ES-I3 (cell line): ENCODE measurements at regions not wholly inside any gene's neighbourhood (a gene's known extent, or its start where the extent isn't known, plus 50 kb on each side); places are given as distances from the start of the nearest gene placed in this dataset.
"Not testable (repeated sequence)": the region's sequence is repeated elsewhere in the genome, so short reads cannot be mapped to it uniquely, and the experiment has no call there.

Experiments
- H3K36me3 ChIP-seq: 2 replicates; pipeline ENCODE4 v1.6.1; 2013; ENCODE audit warnings: mild to moderate bottlenecking, low read length, control low read depth, moderate library complexity; ENCODE audit not compliant: insufficient read depth
- H3K4me1 ChIP-seq: 2 replicates; pipeline ENCODE4 v1.6.1; 2013; ENCODE audit warnings: mild to moderate bottlenecking, control low read depth, low read length; ENCODE audit not compliant: insufficient read depth
- H3K9ac ChIP-seq: 2 replicates; pipeline ENCODE4 v1.6.1; 2013; ENCODE audit warnings: low read depth, mild to moderate bottlenecking, low read length, moderate library complexity
- H3K9me3 ChIP-seq: 2 replicates; pipeline ENCODE4 v1.6.1; 2013; ENCODE audit warnings: mild to moderate bottlenecking, low read length, moderate library complexity; ENCODE audit not compliant: control insufficient read depth, insufficient read depth

DNA sequence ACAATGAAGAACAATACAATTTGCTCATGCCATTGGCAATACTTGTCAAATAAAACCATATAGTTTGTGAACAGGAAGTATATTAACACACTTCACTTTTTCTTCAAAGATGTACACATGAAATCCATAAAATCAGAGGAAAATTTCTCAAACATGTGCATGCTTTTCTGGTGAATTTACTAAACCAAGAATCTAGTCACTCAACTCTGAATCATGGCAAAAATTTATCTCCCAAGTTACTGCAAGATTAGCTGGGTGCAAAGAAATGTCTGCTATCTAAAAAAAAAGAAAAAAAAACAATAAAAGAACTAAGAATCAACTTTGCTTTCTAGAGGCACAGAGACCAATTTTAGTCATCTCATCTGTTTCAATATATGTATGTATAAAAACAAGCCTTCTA lies 419.2 kb downstream of the NR4A2 start:
- H3K9me3 ChIP-seq = no peaks in the 10 kb centered on the region
- no peak overlapping the region for H3K9ac ChIP-seq
- H3K4me1 ChIP-seq = no peaks in the 10 kb centered on the region; the same call in 1 of the 2 replicates
- H3K36me3 ChIP-seq = no peaks in the 10 kb centered on the region

DNA sequence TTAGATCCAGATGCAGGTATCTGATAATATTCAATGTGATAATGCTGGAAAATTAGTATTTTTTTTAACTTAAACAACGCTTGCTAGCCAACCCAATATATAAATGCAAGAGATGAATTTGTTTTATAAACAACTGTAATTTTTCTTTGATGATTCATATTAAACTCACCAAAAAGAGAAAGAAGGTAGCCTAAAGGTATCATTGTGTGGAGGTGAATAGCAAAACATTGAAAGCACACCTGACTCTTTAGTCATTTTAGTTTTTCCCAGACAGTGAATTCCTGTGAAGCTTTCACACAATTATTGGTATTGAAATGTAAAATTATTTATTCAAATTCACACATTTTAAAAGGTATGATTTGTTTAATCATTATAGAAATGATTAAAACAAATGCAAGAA lies 424.0 kb downstream of the NR4A2 start:
- no peaks in the 10 kb centered on the region for H3K9me3 ChIP-seq
- H3K9ac ChIP-seq = no peak overlapping the region
- no peaks in the 10 kb centered on the region for H3K36me3 ChIP-seq
- peaks cover 23% of the 10 kb centered on the region; the same call in 1 of the 2 replicates for H3K4me1 ChIP-seq

DNA sequence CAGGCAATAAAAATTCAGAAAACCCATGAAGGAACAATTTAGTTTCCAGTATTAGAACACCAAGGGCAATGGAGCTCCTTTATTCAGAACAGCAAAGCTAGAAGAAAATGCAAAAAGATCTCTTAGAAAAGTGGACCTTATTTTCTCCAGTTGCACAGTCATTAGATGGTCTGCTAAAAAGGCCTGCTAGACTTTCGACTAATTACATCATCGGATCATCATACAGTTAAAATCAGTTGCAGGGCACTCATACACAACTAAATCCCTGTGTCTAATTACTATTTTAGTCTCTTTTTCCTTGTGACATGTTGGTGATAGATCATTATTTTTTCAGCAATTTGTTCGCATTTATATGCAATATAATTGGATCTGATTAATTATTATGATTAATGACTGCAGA lies 425.3 kb downstream of the NR4A2 start:
- peaks cover 23% of the 10 kb centered on the region; the same call in 1 of the 2 replicates for H3K4me1 ChIP-seq
- no peaks in the 10 kb centered on the region for H3K9me3 ChIP-seq
- H3K9ac ChIP-seq = no peak overlapping the region
- no peaks in the 10 kb centered on the region for H3K36me3 ChIP-seq

DNA sequence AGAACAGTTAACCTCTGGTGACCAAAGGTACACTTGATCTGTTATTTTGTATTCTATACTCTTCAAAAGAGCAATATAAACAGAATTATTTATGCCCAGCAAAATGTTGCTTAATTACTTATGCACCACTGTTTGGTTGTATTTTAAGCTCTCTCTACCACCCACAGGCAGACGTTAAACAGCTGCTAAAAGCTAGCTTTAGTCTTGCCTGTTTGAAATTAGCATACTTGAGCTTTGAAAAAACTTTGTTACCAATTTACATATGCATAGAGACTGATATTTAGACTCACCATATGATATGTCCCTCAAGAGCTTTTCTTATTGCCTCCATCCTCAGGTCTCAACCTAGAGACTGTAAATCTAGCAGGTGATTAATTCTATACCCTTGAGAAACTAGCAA lies 426.9 kb downstream of the NR4A2 start:
- Histone ChIP-seq H3K4me1 (peaks cover 23% of the 10 kb centered on the region; the same call in 1 of the 2 replicates), H3K9ac (no peak overlapping the region), H3K9me3 (no peaks in the 10 kb centered on the region), H3K36me3 (no peaks in the 10 kb centered on the region)

DNA sequence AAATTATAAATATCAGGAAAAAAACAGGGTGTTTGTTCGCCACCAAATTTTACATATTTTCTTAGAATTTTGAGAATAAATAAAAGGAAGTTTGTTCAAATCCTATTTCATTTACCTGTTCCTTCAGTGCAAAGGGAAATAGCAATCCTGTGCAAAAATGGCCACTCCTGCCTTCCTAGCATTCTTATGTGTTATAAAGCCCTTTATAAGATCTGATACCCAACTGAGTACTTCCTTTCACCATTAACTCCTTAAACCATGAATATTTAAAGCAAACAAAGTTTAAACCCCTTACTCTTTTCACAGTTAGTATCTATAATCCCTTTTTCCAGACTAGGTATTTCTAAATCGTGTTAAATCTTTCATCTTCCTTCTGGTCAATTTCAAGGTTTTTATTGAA lies 427.8 kb downstream of the NR4A2 start:
- Histone ChIP-seq H3K9me3 (no peaks in the 10 kb centered on the region), H3K4me1 (peaks cover 23% of the 10 kb centered on the region; the same call in 1 of the 2 replicates), H3K36me3 (no peaks in the 10 kb centered on the region), H3K9ac (no peak overlapping the region)

DNA sequence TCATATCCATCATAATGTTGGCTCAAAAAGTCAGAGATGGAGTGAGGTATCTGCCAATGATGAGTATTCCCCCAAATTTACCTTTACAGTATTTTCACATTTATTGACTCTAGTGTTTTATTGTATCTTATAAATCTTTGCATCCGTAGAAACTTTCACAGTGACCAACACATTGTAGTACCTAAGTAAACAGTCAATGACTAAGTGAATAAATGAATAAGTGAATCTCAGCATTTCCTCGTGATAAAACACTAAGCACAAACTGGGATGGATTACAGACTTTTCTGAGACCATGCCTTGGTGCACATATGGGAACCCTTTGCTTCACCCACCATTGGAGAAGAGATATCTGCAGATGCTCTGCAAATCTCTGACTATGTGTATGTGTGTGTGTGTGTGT lies 429.9 kb downstream of the NR4A2 start:
- Histone ChIP-seq H3K36me3 (no peaks in the 10 kb centered on the region), H3K4me1 (peaks cover 23% of the 10 kb centered on the region; the same call in 1 of the 2 replicates), H3K9me3 (no peaks in the 10 kb centered on the region), H3K9ac (no peak overlapping the region)

DNA sequence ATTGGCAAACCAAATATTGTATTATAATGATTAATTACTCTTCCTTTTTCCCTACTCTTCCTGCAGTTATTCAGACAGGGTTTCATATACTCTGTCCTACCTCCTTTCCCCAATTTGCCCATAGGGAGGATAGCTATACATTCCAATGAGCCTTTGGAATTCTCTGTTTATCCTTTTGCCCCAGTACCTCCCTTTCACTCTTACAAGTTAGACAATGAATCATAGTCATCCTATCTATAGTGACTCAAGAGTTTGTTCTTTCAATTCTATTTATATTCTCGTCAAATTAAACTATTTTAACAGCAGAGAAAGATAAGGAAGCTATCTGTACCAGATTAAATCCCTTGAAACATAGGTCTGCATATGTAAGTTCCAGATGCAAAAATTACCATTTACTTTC lies 437.5 kb downstream of the NR4A2 start:
- H3K9me3 ChIP-seq = no peaks in the 10 kb centered on the region
- H3K4me1 ChIP-seq = no peaks in the 10 kb centered on the region
- H3K36me3 ChIP-seq = no peaks in the 10 kb centered on the region
- no peak overlapping the region for H3K9ac ChIP-seq

DNA sequence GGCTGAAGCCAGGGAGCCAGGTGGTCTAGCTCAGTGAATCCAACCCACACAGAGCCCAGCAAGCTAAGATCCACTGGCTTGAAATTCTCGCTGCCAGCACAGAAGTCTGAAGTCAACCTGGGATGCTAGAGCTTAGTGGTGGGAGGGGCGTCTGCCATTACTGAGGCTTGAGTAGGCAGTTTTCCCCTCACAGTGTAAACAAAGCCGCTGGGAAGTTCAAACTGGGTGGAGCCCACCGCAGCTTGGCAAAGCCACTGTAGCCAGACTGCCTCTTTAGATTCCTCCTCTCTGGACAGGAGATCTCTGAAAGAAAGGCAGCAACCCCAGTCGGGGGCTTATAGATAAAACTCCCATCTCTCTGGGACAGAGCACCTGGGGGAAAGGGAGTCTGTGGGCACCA lies 452.1 kb downstream of the NR4A2 start:
- H3K4me1 ChIP-seq, H3K36me3 ChIP-seq, H3K9me3 ChIP-seq, H3K9ac ChIP-seq: not testable (repeated sequence)

DNA sequence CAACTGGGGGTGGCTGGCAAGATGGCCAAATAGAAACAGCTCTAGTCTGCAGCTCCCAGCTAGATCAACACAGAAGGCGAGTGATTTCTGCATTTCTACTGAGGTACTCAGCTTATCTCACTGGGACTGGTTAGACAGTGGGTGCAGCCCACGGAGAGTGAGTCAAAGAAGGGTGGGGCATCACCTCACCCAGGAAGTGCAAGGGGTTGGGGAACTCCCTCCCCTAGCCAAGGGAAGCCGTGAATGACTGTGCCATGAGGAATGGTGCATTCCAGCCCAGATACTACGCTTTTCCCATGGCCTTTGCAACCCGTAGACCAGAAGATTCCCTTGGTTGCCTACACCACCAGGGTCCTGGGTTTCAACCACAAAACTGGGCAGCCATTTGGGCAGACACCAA lies 452.6 kb downstream of the NR4A2 start:
- H3K4me1 ChIP-seq, H3K9ac ChIP-seq, H3K36me3 ChIP-seq, H3K9me3 ChIP-seq: not testable (repeated sequence)

DNA sequence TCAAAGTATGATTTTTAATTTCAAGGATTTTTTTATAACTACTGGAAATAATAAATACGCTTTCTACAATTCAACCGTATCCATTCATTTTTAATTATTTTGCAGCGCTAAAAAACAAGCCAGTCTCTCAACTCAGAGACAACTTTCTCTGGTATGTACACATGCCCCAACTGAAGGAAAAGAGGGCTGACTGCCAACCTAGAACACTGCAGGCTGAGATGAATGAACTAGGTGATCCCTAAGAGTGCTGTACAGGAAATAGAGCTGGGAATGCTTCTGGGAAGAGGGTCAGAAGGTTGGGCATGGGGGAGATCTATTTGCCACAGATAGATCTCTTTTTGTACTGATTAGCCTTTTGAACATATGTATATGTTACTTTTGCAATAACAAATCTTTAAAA lies 460.1 kb downstream of the NR4A2 start:
- H3K9ac ChIP-seq = no peak overlapping the region
- H3K4me1 ChIP-seq = no peaks in the 10 kb centered on the region
- H3K9me3 ChIP-seq = no peaks in the 10 kb centered on the region
- no peaks in the 10 kb centered on the region for H3K36me3 ChIP-seq

DNA sequence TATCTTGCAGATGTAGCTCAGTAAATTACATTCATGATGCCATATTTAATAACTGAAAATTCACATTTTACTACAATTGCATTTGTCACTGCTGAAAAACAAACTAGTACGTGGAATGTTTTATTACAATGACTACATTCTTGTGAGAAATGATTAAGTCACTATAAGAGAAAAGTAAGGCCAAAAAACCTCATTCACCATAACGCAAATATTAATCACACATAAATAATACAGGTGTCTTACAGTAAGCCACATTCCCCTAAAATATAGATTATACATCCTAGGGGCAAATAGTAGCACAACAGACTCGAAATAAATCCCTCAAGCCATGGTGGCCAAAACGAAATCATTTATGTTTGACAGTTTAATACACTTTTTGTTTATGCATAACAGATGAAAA lies 460.6 kb downstream of the NR4A2 start:
- Histone ChIP-seq H3K36me3 (no peaks in the 10 kb centered on the region), H3K9me3 (no peaks in the 10 kb centered on the region), H3K4me1 (no peaks in the 10 kb centered on the region)

DNA sequence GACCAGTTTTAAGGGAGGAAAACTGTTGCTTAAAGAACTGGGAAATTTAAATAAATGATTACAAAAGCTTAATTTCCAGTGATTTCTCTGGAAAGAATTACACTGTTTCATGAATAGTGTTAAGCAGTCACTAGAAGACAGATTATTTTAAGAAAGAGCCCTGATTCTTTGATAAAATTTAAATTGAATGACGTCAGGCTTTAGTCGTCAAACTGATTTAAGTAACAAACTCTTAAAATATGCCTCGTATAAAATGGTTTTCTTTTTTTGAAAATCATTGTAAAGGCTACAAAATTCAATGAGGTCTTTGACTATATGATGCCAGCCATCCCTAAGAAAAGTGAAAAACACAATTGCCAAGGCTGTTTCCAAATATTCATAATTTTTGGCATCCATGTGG lies 465.0 kb downstream of the NR4A2 start:
- Histone ChIP-seq H3K9ac (no peak overlapping the region), H3K36me3 (no peaks in the 10 kb centered on the region), H3K4me1 (no peaks in the 10 kb centered on the region), H3K9me3 (no peaks in the 10 kb centered on the region)

More for the DNA sequence above, 460.6 kb downstream of the NR4A2 start:
- no peak overlapping the region for H3K9ac ChIP-seq

DNA sequence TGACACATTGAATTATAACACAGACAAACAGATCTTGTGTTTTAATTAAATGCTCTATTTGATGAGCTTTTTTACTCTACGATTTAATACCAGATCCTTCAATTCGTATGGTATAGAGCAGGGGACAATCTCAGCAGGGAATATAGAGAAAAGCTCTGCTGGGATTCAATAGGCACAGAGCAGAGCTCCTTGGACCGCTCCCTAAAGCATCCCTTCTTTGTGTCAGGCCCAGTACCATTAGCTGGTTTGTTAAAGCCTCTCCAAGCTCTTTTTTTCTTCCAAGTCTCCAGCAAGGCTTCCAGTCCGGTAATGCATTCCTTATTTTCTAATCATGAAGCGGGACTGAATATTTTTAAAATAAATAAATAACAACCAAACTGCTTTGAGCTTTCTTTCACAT lies 466.0 kb downstream of the NR4A2 start:
- Histone ChIP-seq H3K36me3 (no peaks in the 10 kb centered on the region), H3K4me1 (no peaks in the 10 kb centered on the region), H3K9ac (no peak overlapping the region), H3K9me3 (no peaks in the 10 kb centered on the region)

DNA sequence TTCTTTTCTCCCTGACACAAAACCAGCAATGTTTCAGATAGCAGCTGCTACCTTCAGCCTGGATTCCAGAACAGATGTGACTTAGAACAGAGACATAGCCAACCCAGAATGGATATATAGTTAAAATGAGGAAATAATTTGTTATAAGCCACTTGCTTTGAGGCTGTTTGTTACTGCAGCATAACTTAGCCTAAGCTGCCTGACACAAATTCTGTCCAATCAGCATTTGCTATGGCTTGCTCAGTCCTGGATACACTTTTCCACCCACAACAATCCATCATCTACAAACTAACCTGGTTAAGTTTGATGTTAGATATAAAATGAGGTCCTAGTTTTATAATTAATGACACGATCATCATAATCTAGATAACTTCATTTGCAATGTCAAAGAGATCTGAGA lies 480.4 kb downstream of the NR4A2 start:
- no peaks in the 10 kb centered on the region; the same call in 1 of the 2 replicates for H3K9me3 ChIP-seq

DNA sequence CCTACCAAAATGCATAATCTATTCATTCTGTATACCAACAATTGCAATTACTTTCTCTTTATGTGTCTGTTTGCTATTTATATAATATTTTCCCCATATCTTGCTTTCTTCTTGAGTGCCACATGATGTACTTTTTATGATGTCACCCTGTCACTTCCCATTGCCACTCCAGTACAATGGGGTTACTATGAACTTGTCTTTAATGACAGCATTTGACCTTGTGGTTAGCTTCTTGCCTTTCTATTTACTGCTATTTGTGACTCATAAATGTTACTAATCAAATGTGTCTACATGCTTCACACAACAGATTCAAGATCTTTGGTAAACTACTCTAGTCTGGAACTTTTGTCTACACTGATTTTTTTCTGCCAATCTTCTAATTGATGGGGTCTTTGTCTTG lies 486.3 kb downstream of the NR4A2 start:
- Histone ChIP-seq H3K36me3 (no peaks in the 10 kb centered on the region), H3K9me3 (no peaks in the 10 kb centered on the region), H3K4me1 (peaks cover 27% of the 10 kb centered on the region), H3K9ac (no peak overlapping the region)

More for the DNA sequence above, 480.4 kb downstream of the NR4A2 start:
- no peaks in the 10 kb centered on the region for H3K36me3 ChIP-seq
- H3K4me1 ChIP-seq = peaks cover 4% of the 10 kb centered on the region
- H3K9ac ChIP-seq = no peak overlapping the region

DNA sequence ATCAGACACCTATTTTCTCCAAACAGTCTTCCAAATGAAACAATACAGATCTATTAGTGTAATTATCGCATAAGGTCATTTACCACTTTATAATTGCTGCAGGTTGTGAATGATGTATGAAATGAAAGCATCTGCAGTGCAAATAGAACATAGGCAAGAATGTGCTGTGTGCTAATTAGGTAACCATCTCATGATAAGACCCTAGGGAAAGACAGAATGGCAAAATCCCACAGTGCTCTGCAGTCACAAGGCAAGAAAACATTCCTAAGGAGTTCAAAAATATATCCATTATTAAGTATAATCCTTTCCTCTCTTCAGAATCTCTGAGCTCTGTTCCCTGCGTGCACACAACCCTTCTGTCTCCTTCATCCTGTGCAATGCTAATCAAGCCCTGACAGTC lies 488.1 kb downstream of the NR4A2 start:
- Histone ChIP-seq H3K9me3 (no peaks in the 10 kb centered on the region), H3K36me3 (no peaks in the 10 kb centered on the region), H3K9ac (no peak overlapping the region), H3K4me1 (peaks cover 30% of the 10 kb centered on the region)
